Vagina (tissue), 2 donors: ENCODE measurements at regions not wholly inside any gene's neighbourhood (a gene's known extent, or its start where the extent isn't known, plus 50 kb on each side); places are given as distances from the start of the nearest gene placed in this dataset.

Experiments used
- DNase-seq, 2 donors: peaks; one replicate each; pipeline ENCODE4 v3.0.0-alpha.2; 2017; ENCODE audit errors: extremely low spot score in 2 of 2
- H3K27ac ChIP-seq: fragments of 200-600 bp; sonication (generic); one replicate; pipeline ENCODE4 v1.5.1; 2019
- H3K27me3 ChIP-seq: fragments of 200-600 bp; sonication (generic); one replicate; pipeline ENCODE4 v1.5.1; 2019
- H3K36me3 ChIP-seq, 2 donors: fragments of 200-600 bp; sonication (generic); one replicate each; pipeline ENCODE4 v1.5.1; 2017 to 2019
- H3K4me1 ChIP-seq: fragments of 200-600 bp; sonication (generic); one replicate; pipeline ENCODE4 v1.5.1; 2019
- H3K4me3 ChIP-seq, 2 donors: fragments of 200-600 bp; sonication (generic); 1 replicate in 1 of 2; 2 replicates in 1 of 2; pipeline ENCODE4 v1.5.1; 2016 to 2019
- H3K9me3 ChIP-seq: fragments of 200-600 bp; sonication (generic); one replicate; pipeline ENCODE4 v1.5.1; 2019
- CTCF ChIP-seq, 3 experiments: fragments of 450-650 bp in 2 of 3; fragments of 200-600 bp in 1 of 3; sonication (generic) in 1 of 3; IDR thresholded peaks; one replicate each; pipeline ENCODE4 v1.5.1; 2017 to 2019; ENCODE audit warnings: antibody characterized with exemption in 3 of 3, mild to moderate bottlenecking in 2 of 3, moderate library complexity in 2 of 3
- POLR2A ChIP-seq, 2 donors: fragments of 450-650 bp; IDR thresholded peaks; one replicate each; pipeline ENCODE4 v1.6.1; 2017; ENCODE audit warnings: antibody characterized with exemption in 2 of 2, mild to moderate bottlenecking in 2 of 2, moderate library complexity in 2 of 2
- POLR2AphosphoS5 ChIP-seq, 2 donors: sonication (generic); formaldehyde crosslinking; IDR thresholded peaks; one replicate each; pipeline ENCODE4 v1.9.0; 2017; ENCODE audit warnings: antibody characterized with exemption in 2 of 2, mild to moderate bottlenecking in 2 of 2, low read depth in 1 of 2; ENCODE audit not compliant: insufficient read depth in 1 of 2
- intact Hi-C: fragments of 100-400 bp; cut with DNase I; formaldehyde crosslinking; loops from one replicate; pipeline ENCODE4 v1.15.1; 2023

DNA sequence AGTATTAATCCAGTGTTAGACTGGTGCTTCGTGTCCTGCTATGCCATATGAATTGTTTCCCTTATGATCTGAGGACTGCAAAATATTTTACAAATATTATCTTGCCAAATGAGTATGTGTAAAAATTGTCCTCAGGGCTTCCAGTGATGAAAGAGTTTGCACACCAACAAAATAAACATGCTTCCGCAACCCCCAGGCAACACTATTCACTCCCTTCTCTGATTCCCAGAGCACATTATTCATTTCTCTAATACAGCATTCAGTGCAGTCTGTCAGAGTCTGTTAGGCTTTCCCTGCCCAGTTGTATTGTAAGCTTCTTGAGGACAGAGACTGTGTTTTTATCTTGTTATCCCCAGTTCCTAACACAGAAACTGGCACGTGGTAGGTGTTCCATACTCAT lies 409.9 kb upstream of the C1orf87 start:
- TF ChIP-seq POLR2AphosphoS5 (IDR thresholded peaks at IDR 0.05; ENCODE audit: insufficient read depth in 1 of 2, low read depth in 1 of 2) = no peak
- TF ChIP-seq CTCF (IDR thresholded peaks at IDR 0.05) = no peak
- no peak for TF ChIP-seq POLR2A (IDR thresholded peaks at IDR 0.05)
- Histone ChIP-seq H3K4me1 (no peaks in the 10 kb centered on the region), H3K27ac (no peak overlapping the region), H3K36me3 (no peaks in the 10 kb centered on the region), H3K27me3 (no peaks in the 10 kb centered on the region), H3K4me3 (no peak overlapping the region), H3K9me3 (no peaks in the 10 kb centered on the region)
- intact Hi-C loops = no loop called here
- no peak for DNase-seq

DNA sequence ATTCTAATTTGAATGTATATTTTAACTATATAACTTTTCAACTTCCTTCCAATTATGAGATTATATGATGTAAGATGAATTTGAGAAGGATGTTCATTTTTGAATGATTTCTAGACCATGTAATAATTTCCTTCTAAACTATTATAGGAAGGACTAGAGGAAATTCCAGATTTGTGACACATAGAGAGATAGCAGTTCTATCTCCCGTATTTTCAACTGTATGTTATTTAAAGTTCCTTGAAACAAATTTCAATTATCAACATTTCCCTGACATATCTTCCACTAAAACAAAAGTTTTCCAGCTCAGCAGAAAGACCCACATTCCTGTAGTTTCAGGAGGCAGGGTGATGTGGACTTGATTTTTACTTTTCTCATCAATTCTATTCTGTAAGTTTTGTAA lies 396.7 kb upstream of the C1orf87 start:
- H3K4me1 ChIP-seq = no peaks in the 10 kb centered on the region
- H3K9me3 ChIP-seq = no peaks in the 10 kb centered on the region

DNA sequence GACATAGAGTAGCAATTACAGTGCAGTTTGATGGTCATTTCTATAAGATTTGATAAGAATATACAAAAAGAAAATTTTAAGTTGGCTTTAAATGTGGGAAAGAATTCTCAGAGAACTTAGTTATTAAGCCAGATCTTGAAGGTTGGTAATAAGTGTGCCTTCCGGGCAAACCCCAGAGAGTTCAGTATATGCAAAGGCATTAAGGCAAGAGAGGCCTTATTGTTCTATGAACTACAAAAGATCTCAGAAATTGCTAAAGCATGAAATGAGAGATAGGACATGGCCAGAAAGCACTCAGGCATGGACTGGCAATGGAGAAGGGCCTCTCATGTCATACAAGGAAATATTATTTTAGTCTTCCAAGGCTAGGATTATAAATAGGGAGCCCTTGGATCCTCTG lies 390.2 kb upstream of the C1orf87 start:
- Histone ChIP-seq H3K27me3 (no peaks in the 10 kb centered on the region), H3K27ac (no peak overlapping the region), H3K9me3 (no peaks in the 10 kb centered on the region), H3K4me3 (no peak overlapping the region), H3K4me1 (no peaks in the 10 kb centered on the region), H3K36me3 (no peaks in the 10 kb centered on the region)
- intact Hi-C loops = no loop called here
- TF ChIP-seq POLR2AphosphoS5 (IDR thresholded peaks at IDR 0.05; ENCODE audit: insufficient read depth in 1 of 2, low read depth in 1 of 2) (no peak), POLR2A (IDR thresholded peaks at IDR 0.05) (no peak), CTCF (IDR thresholded peaks at IDR 0.05) (no peak)
- no peak for DNase-seq

More for the DNA sequence above, 396.7 kb upstream of the C1orf87 start:
- Histone ChIP-seq H3K4me3 (no peak overlapping the region), H3K36me3 (no peaks in the 10 kb centered on the region), H3K27me3 (no peaks in the 10 kb centered on the region), H3K27ac (no peak overlapping the region)
- TF ChIP-seq POLR2A (IDR thresholded peaks at IDR 0.05) (no peak), CTCF (IDR thresholded peaks at IDR 0.05) (no peak), POLR2AphosphoS5 (IDR thresholded peaks at IDR 0.05; ENCODE audit: insufficient read depth in 1 of 2, low read depth in 1 of 2) (no peak)
- DNase-seq = no peak
- intact Hi-C loops = no loop called here

- Histone ChIP-seq H3K9me3 (no peaks in the 10 kb centered on the region), H3K27me3 (no peaks in the 10 kb centered on the region), H3K4me3 (no peak overlapping the region), H3K27ac (no peak overlapping the region), H3K4me1 (no peaks in the 10 kb centered on the region), H3K36me3 (no peaks in the 10 kb centered on the region)
- intact Hi-C loops = no loop called here
- TF ChIP-seq CTCF (IDR thresholded peaks at IDR 0.05) (no peak), POLR2A (IDR thresholded peaks at IDR 0.05) (no peak), POLR2AphosphoS5 (IDR thresholded peaks at IDR 0.05; ENCODE audit: insufficient read depth in 1 of 2, low read depth in 1 of 2) (no peak)
- no peak for DNase-seq
Observed at GRCh38 chr1:60463146-60463545, 389.6 kb upstream of the C1orf87 start.

- Histone ChIP-seq H3K27ac (no peak overlapping the region), H3K36me3 (no peaks in the 10 kb centered on the region), H3K4me1 (no peaks in the 10 kb centered on the region), H3K4me3 (no peak overlapping the region), H3K27me3 (no peaks in the 10 kb centered on the region), H3K9me3 (no peaks in the 10 kb centered on the region)
- intact Hi-C loops = no loop called here
- no peak for TF ChIP-seq CTCF (IDR thresholded peaks at IDR 0.05)
- TF ChIP-seq POLR2AphosphoS5 (IDR thresholded peaks at IDR 0.05; ENCODE audit: insufficient read depth in 1 of 2, low read depth in 1 of 2) = no peak
- TF ChIP-seq POLR2A (IDR thresholded peaks at IDR 0.05) = no peak
- DNase-seq = no peak
Observed at GRCh38 chr1:60461925-60462595, 388.5 kb upstream of the C1orf87 start.
